H1 (cell line): ENCODE measurements at regions not wholly inside any gene's neighbourhood (a gene's known extent, or its start where the extent isn't known, plus 50 kb on each side); places are given as distances from the start of the nearest gene placed in this dataset.

ENCODE experiments used
- CHD1 ChIP-seq: IDR thresholded peaks from 2 replicates; pipeline ENCODE4 v1.6.1; 2012; ENCODE audit warnings: low read depth, low read length, improper control_type of control experiment
- CHD7 ChIP-seq: fragments of 300-600 bp; sonication (generic); IDR thresholded peaks from 2 replicates; pipeline ENCODE4 v1.7.1; 2012; ENCODE audit warnings: low read length, moderate library complexity, mild to moderate bottlenecking, inconsistent platforms; ENCODE audit not compliant: insufficient replicate concordance
- JUND ChIP-seq: IDR thresholded peaks from 2 replicates; pipeline ENCODE4 v1.6.1; 2011; ENCODE audit warnings: mild to moderate bottlenecking, improper control_type of control experiment, low read length
- POLR2A ChIP-seq, 2 experiments: IDR thresholded peaks; 1 replicate in 1 of 2; 2 replicates in 1 of 2; pipeline ENCODE4 v1.6.1; 2011; ENCODE audit warnings: low read depth in 2 of 2, low read length in 2 of 2, mild to moderate bottlenecking in 2 of 2; ENCODE audit errors: control extremely low read depth in 1 of 2
- SIX5 ChIP-seq: IDR thresholded peaks from 2 replicates; pipeline ENCODE4 v1.6.1; 2011; ENCODE audit warnings: mild to moderate bottlenecking, low read depth, low read length
- TBP ChIP-seq: IDR thresholded peaks from 2 replicates; pipeline ENCODE4 v1.6.1; 2011; ENCODE audit warnings: low read depth, low read length, improper control_type of control experiment

- TF ChIP-seq CHD7 (no peak), CHD1 (no peak), JUND (no peak), SIX5 (no peak), POLR2A (IDR thresholded peaks at IDR 0.05; ENCODE audit: control extremely low read depth in 1 of 2, low read depth in 2 of 2, low read length in 2 of 2) (no peak), TBP (no peak)
Measured at GRCh38 chr3:187930021-187930420, 184.8 kb upstream of the BCL6 start (continued).
